ENCODE measurements at regions not wholly inside any gene's neighbourhood (a gene's known extent, or its start where the extent isn't known, plus 50 kb on each side); places are given as distances from the start of the nearest gene placed in this dataset.
A peak's percentile ranks its signal among the peaks of the same experiment; 100 is the strongest.

GRCh38 chr4:13248621-13249298 lies 235.4 kb downstream of the RAB28 start:
- no peak for DNase-seq (ENCODE audit: low read depth)

GRCh38 chr4:13246107-13246506 lies 238.0 kb downstream of the RAB28 start:
- DNase-seq (ENCODE audit: low read depth): no peak

- DNase-seq (ENCODE audit: low read depth): no peak
These were observed 239.7 kb downstream of the RAB28 start for GRCh38 chr4:13244444-13244843.

GRCh38 chr4:13243152-13243551 lies 241.0 kb downstream of the RAB28 start:
- DNase-seq (ENCODE audit: low read depth): no peak

GRCh38 chr4:13240066-13240465 lies 244.1 kb downstream of the RAB28 start:
- DNase-seq (ENCODE audit: low read depth): peak; percentile 66

GRCh38 chr4:13238936-13239335 lies 245.2 kb downstream of the RAB28 start:
- DNase-seq (ENCODE audit: low read depth): no peak

GRCh38 chr4:13236485-13236884 lies 247.7 kb downstream of the RAB28 start:
- no peak for DNase-seq (ENCODE audit: low read depth)

- no peak for DNase-seq (ENCODE audit: low read depth)
These were observed 250.4 kb downstream of the RAB28 start for GRCh38 chr4:13233755-13234154.

GRCh38 chr4:13219971-13220370 lies 264.2 kb downstream of the RAB28 start:
- no peak for DNase-seq (ENCODE audit: low read depth)

- DNase-seq (ENCODE audit: low read depth): peak; percentile 53
These were observed 265.7 kb downstream of the RAB28 start for GRCh38 chr4:13218326-13218958.

- no peak for DNase-seq (ENCODE audit: low read depth)
These were observed 268.6 kb downstream of the RAB28 start for GRCh38 chr4:13215560-13215959.

GRCh38 chr4:13212936-13213335 lies 271.2 kb downstream of the RAB28 start:
- DNase-seq (ENCODE audit: low read depth): no peak

- DNase-seq (ENCODE audit: low read depth): no peak
These were observed 274.5 kb downstream of the RAB28 start for GRCh38 chr4:13209600-13209999.

- no peak for DNase-seq (ENCODE audit: low read depth)
These were observed 275.5 kb downstream of the RAB28 start for GRCh38 chr4:13208558-13209193.

- DNase-seq (ENCODE audit: low read depth): no peak
These were observed 276.9 kb downstream of the RAB28 start for GRCh38 chr4:13207226-13207625.

- no peak for DNase-seq (ENCODE audit: low read depth)
These were observed 281.0 kb downstream of the RAB28 start for GRCh38 chr4:13203101-13203500.

GRCh38 chr4:13202701-13203100 lies 281.4 kb downstream of the RAB28 start:
- no peak for DNase-seq (ENCODE audit: low read depth)

GRCh38 chr4:13201241-13201640 lies 282.9 kb downstream of the RAB28 start:
- DNase-seq (ENCODE audit: low read depth): no peak

- DNase-seq (ENCODE audit: low read depth): no peak
These were observed 287.4 kb downstream of the RAB28 start for GRCh38 chr4:13196721-13197120.

- no peak for DNase-seq (ENCODE audit: low read depth)
These were observed 290.5 kb downstream of the RAB28 start for GRCh38 chr4:13193662-13194061.

GRCh38 chr4:13190093-13190721 lies 293.9 kb downstream of the RAB28 start:
- no peak for DNase-seq (ENCODE audit: low read depth)

- no peak for DNase-seq (ENCODE audit: low read depth)
These were observed 299.9 kb downstream of the RAB28 start for GRCh38 chr4:13184199-13184598.

GRCh38 chr4:13182133-13182532 lies 302.0 kb downstream of the RAB28 start:
- no peak for DNase-seq (ENCODE audit: low read depth)
